Activated T-helper 17 cell treated with anti-CD3 and anti-CD28 coated beads, Interleukin-2, amount 50 U/mL, for 72 hours (primary cell): ENCODE measurements at regions not wholly inside any gene's neighbourhood (a gene's known extent, or its start where the extent isn't known, plus 50 kb on each side); places are given as distances from the start of the nearest gene placed in this dataset.
A peak's percentile ranks its signal among the peaks of the same experiment; 100 is the strongest.
"Not testable (repeated sequence)": the region's sequence is repeated elsewhere in the genome, so short reads cannot be mapped to it uniquely, and the experiment has no call there.

Experiments
- ATAC-seq: fragments of 150-1000 bp; cut with Tn5 transposase; replicated peaks from 2 replicates; pipeline ENCODE4 v1.10.0; 2021; ENCODE audit warnings: mild to moderate bottlenecking, moderate library complexity
- H3K27ac Mint-ChIP-seq: one replicate; pipeline ENCODE4 v1.8.0; 2022; ENCODE audit warnings: mixed read lengths
- H3K27me3 Mint-ChIP-seq: one replicate; pipeline ENCODE4 v1.8.0; 2022; ENCODE audit warnings: mixed read lengths
- H3K36me3 Mint-ChIP-seq: one replicate; pipeline ENCODE4 v1.8.0; 2022; ENCODE audit warnings: low read depth, mild to moderate bottlenecking, mixed read lengths
- H3K4me1 Mint-ChIP-seq: one replicate; pipeline ENCODE4 v1.8.0; 2022; ENCODE audit warnings: mixed read lengths
- H3K4me3 Mint-ChIP-seq: one replicate; pipeline ENCODE4 v1.8.0; 2022; ENCODE audit warnings: mild to moderate bottlenecking, mixed read lengths
- H3K9me3 Mint-ChIP-seq: one replicate; pipeline ENCODE4 v1.8.0; 2022; ENCODE audit warnings: mixed read lengths

DNA sequence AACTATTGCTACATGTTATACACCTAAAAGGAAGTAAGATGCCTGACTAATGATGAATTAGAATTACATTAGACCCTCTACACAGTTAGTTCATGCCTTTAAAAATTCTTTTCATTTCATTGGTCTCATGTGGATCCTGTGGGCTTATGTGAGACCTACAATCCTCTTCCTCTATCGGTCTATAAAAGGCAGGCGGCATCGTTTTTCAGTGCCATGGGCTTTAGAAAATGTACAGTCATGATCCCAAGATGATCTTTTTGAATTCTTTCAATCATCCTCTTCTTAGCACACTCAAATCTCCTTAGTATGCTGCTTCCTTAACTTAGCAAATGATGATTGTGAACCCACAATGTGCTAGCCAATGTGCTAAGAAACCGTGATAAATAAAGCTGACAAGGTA is 193.9 kb downstream of the ZNF608 start:
- Mint-ChIP-seq H3K27ac (no peak overlapping the region), H3K4me3 (no peak overlapping the region), H3K9me3 (peaks cover 4% of the 10 kb centered on the region), H3K27me3 (no peaks in the 10 kb centered on the region), H3K36me3 (no peaks in the 10 kb centered on the region), H3K4me1 (no peaks in the 10 kb centered on the region)
- no peak for ATAC-seq

DNA sequence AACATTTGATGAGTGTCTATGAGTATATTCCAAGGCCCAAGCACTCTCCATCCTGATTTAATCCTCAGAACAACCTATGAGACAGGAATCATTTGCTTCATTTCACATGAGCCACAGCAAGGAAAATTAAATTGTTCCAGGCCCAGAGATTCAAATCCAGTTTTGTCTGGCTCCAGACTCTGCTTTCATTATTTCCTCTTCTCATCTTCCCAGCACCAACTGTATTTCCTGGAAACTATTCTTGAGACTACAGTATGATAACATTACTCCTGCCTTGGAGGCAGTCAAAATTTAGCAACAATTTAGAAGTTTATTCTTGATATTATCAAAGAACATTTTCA is 194.5 kb downstream of the ZNF608 start:
- H3K4me3 Mint-ChIP-seq: no peak overlapping the region
- no peak for ATAC-seq
- no peaks in the 10 kb centered on the region for H3K4me1 Mint-ChIP-seq
- no peak overlapping the region for H3K27ac Mint-ChIP-seq
- H3K9me3 Mint-ChIP-seq: peaks cover 4% of the 10 kb centered on the region
- no peaks in the 10 kb centered on the region for H3K27me3 Mint-ChIP-seq
- H3K36me3 Mint-ChIP-seq: no peaks in the 10 kb centered on the region

DNA sequence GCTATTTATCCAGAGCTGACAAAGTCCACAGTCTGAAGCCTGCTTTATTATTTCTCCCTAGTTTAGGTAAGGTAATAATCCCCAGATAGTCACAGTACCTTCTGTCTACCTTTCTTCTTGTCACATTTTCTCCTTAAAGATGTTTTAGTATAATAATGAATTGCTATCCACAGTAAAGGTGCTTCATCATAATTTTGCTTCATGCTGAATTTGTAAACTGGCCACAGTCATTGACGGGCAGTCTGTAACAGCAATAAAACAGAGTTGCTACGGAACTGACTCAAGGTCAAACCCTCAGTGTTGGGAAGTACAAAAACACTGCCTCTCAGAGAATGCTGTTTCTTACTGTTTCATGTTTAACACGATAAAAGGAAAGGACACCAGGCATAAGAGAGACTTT is 195.7 kb downstream of the ZNF608 start:
- no peaks in the 10 kb centered on the region for H3K4me1 Mint-ChIP-seq
- H3K4me3 Mint-ChIP-seq: no peak overlapping the region
- H3K9me3 Mint-ChIP-seq: peaks cover 4% of the 10 kb centered on the region
- no peak for ATAC-seq
- no peak overlapping the region for H3K27ac Mint-ChIP-seq
- H3K36me3 Mint-ChIP-seq: no peaks in the 10 kb centered on the region
- H3K27me3 Mint-ChIP-seq: no peaks in the 10 kb centered on the region

DNA sequence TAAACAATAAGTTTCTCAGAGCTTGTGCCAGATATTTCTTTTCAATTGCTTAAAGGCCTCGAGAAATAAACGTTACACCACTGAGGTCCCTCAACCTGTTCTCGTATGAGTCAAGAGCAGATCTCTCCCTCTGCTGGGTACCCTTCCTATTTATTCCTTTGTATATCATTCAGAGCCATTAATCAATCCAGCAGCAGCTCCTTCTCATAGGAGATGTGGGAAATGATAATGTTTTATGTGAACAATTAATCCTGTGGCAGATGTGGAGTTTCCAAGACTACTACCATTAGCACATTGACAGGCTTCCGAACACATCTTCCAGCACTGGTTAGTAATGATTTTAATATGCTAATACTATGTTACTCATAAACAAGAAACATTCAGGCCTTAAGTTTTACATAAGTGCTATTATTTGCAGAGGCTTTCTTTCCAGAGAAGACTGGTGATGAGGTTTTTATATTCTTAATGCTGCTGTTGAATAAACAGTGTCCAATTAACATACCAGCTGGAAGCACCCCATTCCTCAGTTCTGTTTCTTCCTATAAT is 196.5 kb downstream of the ZNF608 start:
- no peak for ATAC-seq
- H3K4me1 Mint-ChIP-seq: no peaks in the 10 kb centered on the region

DNA sequence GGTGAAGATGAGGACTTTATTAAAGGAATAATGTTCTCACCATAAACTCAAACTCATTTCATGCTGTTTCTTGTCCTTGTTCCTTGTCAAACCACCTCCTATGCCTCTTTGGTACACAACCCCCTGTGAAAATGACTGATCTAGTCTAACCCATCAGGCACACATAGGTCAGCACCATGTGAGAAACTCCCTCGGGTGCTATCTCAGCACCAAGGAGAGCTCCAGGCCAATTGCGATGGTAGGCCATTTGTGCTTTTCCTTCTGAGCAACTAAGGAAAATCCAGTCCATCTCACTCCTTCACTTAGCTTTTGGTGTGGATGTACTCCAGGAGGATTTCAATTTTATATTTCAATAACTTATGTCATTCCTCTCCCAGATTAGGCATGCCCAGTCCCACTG is 199.8 kb downstream of the ZNF608 start:
- H3K9me3 Mint-ChIP-seq: no peaks in the 10 kb centered on the region
- H3K4me1 Mint-ChIP-seq: no peaks in the 10 kb centered on the region
- no peaks in the 10 kb centered on the region for H3K36me3 Mint-ChIP-seq
- no peak for ATAC-seq
- no peak overlapping the region for H3K4me3 Mint-ChIP-seq
- H3K27me3 Mint-ChIP-seq: no peaks in the 10 kb centered on the region
- H3K27ac Mint-ChIP-seq: no peak overlapping the region

More for the DNA sequence above, 196.5 kb downstream of the ZNF608 start:
- Mint-ChIP-seq H3K27me3 (no peaks in the 10 kb centered on the region), H3K27ac (no peak overlapping the region), H3K9me3 (peaks cover 4% of the 10 kb centered on the region), H3K4me3 (no peak overlapping the region), H3K36me3 (no peaks in the 10 kb centered on the region)

DNA sequence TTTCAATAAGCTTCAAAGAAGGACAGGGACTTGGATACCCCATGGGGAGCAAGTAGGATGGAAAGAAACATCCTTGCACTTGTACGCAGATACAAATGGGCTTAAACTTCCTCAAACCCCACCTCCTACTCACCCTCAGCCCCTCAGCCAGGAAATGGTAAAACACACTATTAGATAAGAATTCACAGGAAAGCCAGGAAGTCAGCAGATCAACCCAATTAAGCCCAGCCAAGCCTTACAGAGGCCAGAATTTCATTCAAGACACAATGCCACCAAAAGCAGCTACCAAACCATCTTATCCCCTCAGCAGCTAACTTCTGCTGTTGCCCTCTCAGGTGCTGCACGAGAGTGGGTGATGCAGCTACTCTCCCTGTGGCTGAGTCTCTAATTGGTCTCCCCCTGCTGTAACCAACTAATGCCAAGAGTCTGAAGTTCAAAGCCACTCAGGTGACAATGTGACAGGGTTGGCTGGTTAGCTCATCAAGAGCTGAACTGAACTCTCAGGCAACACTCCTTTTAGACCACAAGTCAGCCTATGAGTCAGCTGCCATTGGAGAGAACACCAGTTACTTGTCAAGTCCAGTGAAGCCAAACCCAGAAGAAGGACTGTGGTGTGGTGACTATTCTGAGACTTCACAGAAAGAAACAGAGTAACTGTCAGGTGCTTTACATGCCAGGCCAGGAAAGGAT is 201.9 kb downstream of the ZNF608 start:
- ATAC-seq: no peak
- Mint-ChIP-seq H3K27ac (no peak overlapping the region), H3K4me3 (no peak overlapping the region), H3K27me3 (no peaks in the 10 kb centered on the region), H3K4me1 (no peaks in the 10 kb centered on the region), H3K9me3 (no peaks in the 10 kb centered on the region), H3K36me3 (no peaks in the 10 kb centered on the region)

DNA sequence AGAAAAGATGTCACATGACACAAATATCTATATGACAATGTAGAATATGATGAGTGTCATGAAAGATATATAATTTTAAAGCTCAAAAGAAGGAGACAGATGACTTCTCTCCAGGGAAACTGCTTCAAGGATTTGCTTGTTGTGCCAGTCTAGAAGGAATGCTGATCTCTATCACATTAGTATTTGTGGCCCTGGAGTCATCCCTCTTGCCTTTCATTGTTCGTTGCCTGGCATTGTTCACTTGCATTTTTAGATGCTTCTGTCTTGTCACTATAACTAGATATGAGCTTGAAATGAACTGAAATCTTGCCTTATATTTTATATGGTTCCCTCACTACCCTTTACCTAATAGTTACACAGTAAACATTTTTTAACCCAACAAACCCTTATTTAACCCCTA is 207.5 kb downstream of the ZNF608 start:
- no peak for ATAC-seq
- H3K9me3 Mint-ChIP-seq: no peaks in the 10 kb centered on the region
- peaks cover 4% of the 10 kb centered on the region for H3K27me3 Mint-ChIP-seq
- H3K4me1 Mint-ChIP-seq: no peaks in the 10 kb centered on the region
- no peak overlapping the region for H3K4me3 Mint-ChIP-seq
- H3K27ac Mint-ChIP-seq: no peak overlapping the region
- no peaks in the 10 kb centered on the region for H3K36me3 Mint-ChIP-seq

DNA sequence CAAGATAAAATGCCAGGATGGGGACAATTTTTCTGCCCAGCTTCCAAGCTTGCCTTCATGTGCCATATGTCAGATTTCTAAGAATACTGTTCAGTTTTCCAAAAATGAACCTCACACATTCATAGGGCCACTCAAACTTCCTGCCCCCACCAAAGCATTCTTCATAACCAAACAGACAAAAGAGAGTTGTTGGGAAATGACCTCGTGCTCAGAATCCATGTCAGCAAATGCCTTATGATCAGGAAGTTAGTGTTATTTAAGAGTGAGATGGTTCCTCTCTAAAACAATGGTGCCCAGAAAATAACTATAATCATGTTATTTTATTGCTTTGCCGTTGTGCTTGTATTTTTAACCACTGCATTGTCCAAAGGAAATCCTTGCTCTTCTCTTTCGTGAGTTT is 208.2 kb downstream of the ZNF608 start:
- Mint-ChIP-seq H3K4me3 (no peak overlapping the region), H3K9me3 (no peaks in the 10 kb centered on the region), H3K36me3 (no peaks in the 10 kb centered on the region), H3K4me1 (no peaks in the 10 kb centered on the region), H3K27ac (no peak overlapping the region), H3K27me3 (peaks cover 4% of the 10 kb centered on the region)
- no peak for ATAC-seq

DNA sequence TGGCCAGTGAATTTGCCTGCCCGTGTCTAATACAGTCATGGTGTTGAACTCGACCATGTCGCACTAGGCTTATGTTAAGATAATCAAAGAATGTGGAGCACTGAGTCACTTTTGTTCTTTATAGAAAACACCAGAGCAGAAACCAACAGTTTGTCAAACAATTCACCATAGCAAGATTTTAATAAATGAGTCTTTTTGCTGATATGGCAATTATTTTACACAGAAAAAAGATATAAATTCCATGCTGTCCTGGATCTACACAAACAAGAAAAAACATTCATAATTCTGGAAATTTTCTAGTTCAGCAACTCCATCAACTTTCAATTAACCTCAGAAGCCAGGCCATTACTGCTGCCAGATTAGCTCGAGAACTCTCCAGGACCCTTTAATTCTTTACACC is 208.9 kb downstream of the ZNF608 start:
- no peaks in the 10 kb centered on the region for H3K36me3 Mint-ChIP-seq
- H3K27me3 Mint-ChIP-seq: peaks cover 4% of the 10 kb centered on the region
- H3K4me1 Mint-ChIP-seq: no peaks in the 10 kb centered on the region
- no peak overlapping the region for H3K4me3 Mint-ChIP-seq
- ATAC-seq: no peak
- no peaks in the 10 kb centered on the region for H3K9me3 Mint-ChIP-seq
- H3K27ac Mint-ChIP-seq: no peak overlapping the region

DNA sequence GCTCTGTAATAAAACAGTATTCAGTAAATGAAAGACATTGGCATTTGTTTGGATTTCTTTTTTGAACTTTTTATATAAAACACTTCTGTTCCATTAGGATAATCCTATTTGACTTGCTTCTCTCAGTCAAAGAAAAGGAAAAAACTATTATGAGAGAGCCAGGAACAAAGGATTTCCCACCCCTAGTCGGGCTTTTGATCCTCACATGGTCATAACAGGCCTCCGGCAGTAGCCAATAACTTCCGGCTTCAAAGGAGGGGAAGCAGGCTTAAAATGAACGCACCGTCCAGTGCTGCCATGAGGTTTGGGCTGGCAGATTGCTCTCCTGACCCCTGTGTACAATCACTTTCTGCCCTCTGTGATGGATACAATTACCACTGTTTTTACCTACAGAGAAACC is 209.3 kb downstream of the ZNF608 start:
- H3K9me3 Mint-ChIP-seq: no peaks in the 10 kb centered on the region
- ATAC-seq: no peak
- peaks cover 4% of the 10 kb centered on the region for H3K27me3 Mint-ChIP-seq

DNA sequence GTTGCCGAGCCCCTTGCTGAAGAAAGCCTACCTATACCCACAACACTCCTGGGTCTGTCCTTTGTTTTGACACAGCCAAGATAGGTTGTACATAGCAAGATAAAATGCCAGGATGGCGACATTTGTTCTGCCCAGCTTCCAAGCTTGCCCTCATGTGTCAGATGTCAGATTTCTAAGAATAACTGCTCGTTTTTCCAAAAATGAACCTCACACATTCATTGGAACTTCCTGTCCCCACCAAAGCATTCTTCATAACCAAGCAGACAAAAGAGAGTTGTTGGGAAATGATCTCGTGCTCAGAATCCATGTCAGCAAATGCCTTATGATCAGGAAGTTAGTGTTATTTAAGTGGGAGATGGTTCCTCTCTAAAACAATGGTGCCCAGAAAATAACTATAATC is 210.1 kb downstream of the ZNF608 start:
- no peak for ATAC-seq

More for the DNA sequence above, 209.3 kb downstream of the ZNF608 start:
- H3K4me1 Mint-ChIP-seq: no peaks in the 10 kb centered on the region
- H3K36me3 Mint-ChIP-seq: no peaks in the 10 kb centered on the region
- H3K4me3 Mint-ChIP-seq: no peak overlapping the region
- no peak overlapping the region for H3K27ac Mint-ChIP-seq

DNA sequence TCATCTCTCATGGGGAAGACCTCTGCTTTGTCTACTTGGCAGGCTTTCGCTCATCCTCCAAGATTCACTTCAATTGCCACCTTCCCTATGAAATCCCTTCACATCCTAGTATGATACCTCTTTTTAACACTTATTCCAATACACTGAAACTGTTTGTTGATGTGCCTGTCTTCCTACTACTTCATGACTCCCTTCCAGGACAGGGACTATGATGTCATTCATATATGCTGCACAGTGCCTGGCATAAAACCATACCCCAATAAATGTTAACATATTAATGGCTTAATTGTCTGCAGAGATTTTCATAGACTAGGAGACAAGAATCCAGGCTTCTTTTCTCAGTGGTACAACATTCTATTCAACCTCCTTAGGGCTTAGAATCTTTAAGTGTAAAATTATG is 215.5 kb downstream of the ZNF608 start:
- Mint-ChIP-seq H3K27me3 (peaks cover 10% of the 10 kb centered on the region), H3K4me1 (no peaks in the 10 kb centered on the region), H3K27ac (no peak overlapping the region), H3K36me3 (no peaks in the 10 kb centered on the region), H3K4me3 (no peak overlapping the region), H3K9me3 (peaks cover 3% of the 10 kb centered on the region)
- ATAC-seq: no peak

More for the DNA sequence above, 210.1 kb downstream of the ZNF608 start:
- no peaks in the 10 kb centered on the region for H3K9me3 Mint-ChIP-seq
- no peaks in the 10 kb centered on the region for H3K4me1 Mint-ChIP-seq
- H3K4me3 Mint-ChIP-seq: no peak overlapping the region
- peaks cover 4% of the 10 kb centered on the region for H3K27me3 Mint-ChIP-seq
- no peaks in the 10 kb centered on the region for H3K36me3 Mint-ChIP-seq
- no peak overlapping the region for H3K27ac Mint-ChIP-seq

DNA sequence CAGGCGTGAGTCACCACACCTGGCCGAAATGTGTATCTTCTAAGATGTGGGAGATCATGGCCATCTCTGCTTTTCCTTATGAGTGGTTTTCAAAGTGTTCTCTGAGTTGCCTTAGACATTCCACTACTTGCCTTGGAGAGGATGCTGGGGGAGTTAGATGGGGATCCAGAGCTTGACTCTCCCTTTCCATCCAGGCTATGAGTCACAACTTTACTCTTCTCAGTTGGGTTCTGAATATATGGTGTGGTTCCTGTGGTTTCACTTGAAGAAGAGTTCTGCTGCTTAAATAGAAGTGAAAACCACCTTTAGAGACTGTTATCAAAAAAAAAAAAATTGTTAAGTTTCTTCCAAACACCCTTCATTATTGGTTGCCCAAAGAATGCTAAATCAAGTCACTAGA is 217.6 kb downstream of the ZNF608 start:
- peaks cover 10% of the 10 kb centered on the region for H3K27me3 Mint-ChIP-seq
- H3K4me1 Mint-ChIP-seq: no peaks in the 10 kb centered on the region
- ATAC-seq: peak; percentile 54
- peaks cover 8% of the 10 kb centered on the region for H3K9me3 Mint-ChIP-seq
- no peaks in the 10 kb centered on the region for H3K36me3 Mint-ChIP-seq
- no peak overlapping the region for H3K27ac Mint-ChIP-seq
- no peak overlapping the region for H3K4me3 Mint-ChIP-seq

DNA sequence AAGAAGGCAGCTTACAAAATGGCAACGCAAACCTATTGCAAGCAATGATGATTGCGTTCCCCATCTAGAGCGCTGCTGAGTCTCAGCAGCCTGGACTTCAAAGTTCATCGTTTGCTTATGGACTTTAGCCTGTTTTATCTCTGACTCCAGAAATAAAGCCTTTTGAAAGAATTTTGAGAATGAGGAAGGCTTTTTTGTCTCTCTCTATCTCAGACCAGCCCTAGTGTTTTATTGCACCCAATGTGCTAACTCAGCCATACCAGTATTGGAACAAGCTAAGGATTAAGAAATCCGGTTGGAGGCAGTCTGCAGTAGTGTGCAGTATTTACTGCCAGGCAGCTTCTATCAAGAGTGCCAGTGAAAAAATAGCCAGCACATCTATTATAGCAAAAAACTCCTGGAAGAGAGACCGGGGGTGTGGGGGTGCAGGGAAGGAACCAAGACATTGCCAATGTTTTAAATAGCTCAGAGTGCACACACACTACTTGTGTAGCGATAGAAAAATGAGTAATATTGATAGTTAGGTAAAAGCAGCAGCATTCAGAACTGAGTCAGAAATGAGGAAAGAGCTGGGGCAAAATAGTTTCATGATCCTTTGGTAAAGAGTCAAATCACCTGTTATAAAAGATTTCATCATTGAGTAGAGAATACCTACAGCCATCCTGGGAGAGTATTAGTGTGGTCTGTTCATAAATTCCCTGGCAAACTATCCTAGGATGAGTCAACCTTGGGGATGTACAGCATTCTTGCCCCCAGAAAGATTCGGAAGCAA is 219.0 kb downstream of the ZNF608 start:
- no peak overlapping the region for H3K27ac Mint-ChIP-seq
- H3K4me3 Mint-ChIP-seq: no peak overlapping the region
- no peaks in the 10 kb centered on the region for H3K4me1 Mint-ChIP-seq
- peaks cover 13% of the 10 kb centered on the region for H3K27me3 Mint-ChIP-seq
- peaks cover 11% of the 10 kb centered on the region for H3K9me3 Mint-ChIP-seq
- ATAC-seq: peak; percentile 46
- no peaks in the 10 kb centered on the region for H3K36me3 Mint-ChIP-seq

DNA sequence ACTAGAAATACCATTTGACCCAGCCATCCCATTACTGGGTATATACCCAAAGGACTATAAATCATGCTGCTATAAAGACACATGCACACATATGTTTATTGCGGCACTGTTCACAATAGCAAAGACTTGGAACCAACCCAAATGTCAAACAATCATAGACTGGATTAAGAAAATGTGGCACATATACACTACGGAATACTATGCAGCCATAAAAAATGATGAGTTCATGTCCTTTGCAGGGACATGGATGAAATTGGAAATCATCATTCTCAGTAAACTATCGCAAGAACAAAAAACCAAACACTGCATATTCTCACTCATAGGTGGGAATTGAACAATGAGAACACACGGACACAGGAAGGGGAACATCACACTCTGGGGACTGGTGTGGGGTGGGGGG is 220.4 kb downstream of the ZNF608 start:
- not testable (repeated sequence) for H3K4me1 Mint-ChIP-seq, ATAC-seq, H3K36me3 Mint-ChIP-seq, H3K27ac Mint-ChIP-seq, H3K4me3 Mint-ChIP-seq
- peaks cover 15% of the 10 kb centered on the region for H3K27me3 Mint-ChIP-seq
- peaks cover 12% of the 10 kb centered on the region for H3K9me3 Mint-ChIP-seq
